ENCODE measurements at regions not wholly inside any gene's neighbourhood (a gene's known extent, or its start where the extent isn't known, plus 50 kb on each side); places are given as distances from the start of the nearest gene placed in this dataset.
"Not testable (repeated sequence)": the region's sequence is repeated elsewhere in the genome, so short reads cannot be mapped to it uniquely, and the experiment has no call there.

GRCh38 chr12:73659802-73660201 is 877.8 kb upstream of the ATXN7L3B start:
- intact Hi-C loops (cut with DNase I), result no loop called here
- Histone ChIP-seq H3K4me1 (ENCODE audit: control insufficient read depth in 2 of 3, insufficient read depth in 2 of 3, low read depth in 1 of 3, low read length in 3 of 3) (no peaks in the 10 kb centered on the region), H3K27ac (ENCODE audit: low read depth in 2 of 2, low read length in 2 of 2) (no peak overlapping the region), H3K4me3 (ENCODE audit: low read length in 3 of 3) (no peak overlapping the region), H3K9me3 (ENCODE audit: control insufficient read depth in 2 of 3, insufficient read depth in 1 of 3, low read length in 3 of 3) (no peaks in the 10 kb centered on the region), H3K9ac (ENCODE audit: low read length in 3 of 3) (no peak overlapping the region), H3K27me3 (ENCODE audit: control insufficient read depth, insufficient read depth, low read length) (no peaks in the 10 kb centered on the region), H3K36me3 (ENCODE audit: control insufficient read depth in 2 of 3, insufficient read depth in 3 of 3, low read length in 3 of 3) (no peaks in the 10 kb centered on the region)
- DNase-seq, result peak in 1 of 5 donors; percentile 27
- no peak for FAIRE-seq
- no peak for TF ChIP-seq CTCF (IDR thresholded peaks at IDR 0.05; ENCODE audit: borderline replicate concordance, extremely low read depth, insufficient read depth)

GRCh38 chr12:73665193-73665592 is 872.4 kb upstream of the ATXN7L3B start:
- Histone ChIP-seq H3K36me3 (ENCODE audit: control insufficient read depth in 2 of 3, insufficient read depth in 3 of 3, low read length in 3 of 3) (no peaks in the 10 kb centered on the region), H3K4me3 (ENCODE audit: low read length in 3 of 3) (no peak overlapping the region), H3K27ac (ENCODE audit: low read depth in 2 of 2, low read length in 2 of 2) (no peak overlapping the region), H3K4me1 (ENCODE audit: control insufficient read depth in 2 of 3, insufficient read depth in 2 of 3, low read depth in 1 of 3, low read length in 3 of 3) (no peaks in the 10 kb centered on the region), H3K9ac (ENCODE audit: low read length in 3 of 3) (no peak overlapping the region), H3K27me3 (ENCODE audit: control insufficient read depth, insufficient read depth, low read length) (no peaks in the 10 kb centered on the region), H3K9me3 (ENCODE audit: control insufficient read depth in 2 of 3, insufficient read depth in 1 of 3, low read length in 3 of 3) (no peaks in the 10 kb centered on the region)
- no peak for TF ChIP-seq CTCF (IDR thresholded peaks at IDR 0.05; ENCODE audit: borderline replicate concordance, extremely low read depth, insufficient read depth)
- intact Hi-C loops (cut with DNase I), result no loop called here
- FAIRE-seq, result no peak
- peak in 1 of 5 donors; percentile 62 for DNase-seq

- H3K4me1 ChIP-seq (ENCODE audit: control insufficient read depth in 2 of 3, insufficient read depth in 2 of 3, low read depth in 1 of 3, low read length in 3 of 3); H3K27me3 ChIP-seq (ENCODE audit: control insufficient read depth, insufficient read depth, low read length); H3K27ac ChIP-seq (ENCODE audit: low read depth in 2 of 2, low read length in 2 of 2); DNase-seq; FAIRE-seq; H3K4me3 ChIP-seq (ENCODE audit: low read length in 3 of 3); H3K36me3 ChIP-seq (ENCODE audit: control insufficient read depth in 2 of 3, insufficient read depth in 3 of 3, low read length in 3 of 3); H3K9me3 ChIP-seq (ENCODE audit: control insufficient read depth in 2 of 3, insufficient read depth in 1 of 3, low read length in 3 of 3); H3K9ac ChIP-seq (ENCODE audit: low read length in 3 of 3); intact Hi-C loops (cut with DNase I): not testable (repeated sequence)
These were observed 866.1 kb upstream of the ATXN7L3B start for GRCh38 chr12:73671550-73671949.

GRCh38 chr12:73677520-73678291 is 859.9 kb upstream of the ATXN7L3B start:
- Histone ChIP-seq H3K36me3 (ENCODE audit: control insufficient read depth in 2 of 3, insufficient read depth in 3 of 3, low read length in 3 of 3) (no peaks in the 10 kb centered on the region), H3K4me3 (ENCODE audit: low read length in 3 of 3) (no peak overlapping the region), H3K9me3 (ENCODE audit: control insufficient read depth in 2 of 3, insufficient read depth in 1 of 3, low read length in 3 of 3) (no peaks in the 10 kb centered on the region), H3K27ac (ENCODE audit: low read depth in 2 of 2, low read length in 2 of 2) (no peak overlapping the region), H3K27me3 (ENCODE audit: control insufficient read depth, insufficient read depth, low read length) (no peaks in the 10 kb centered on the region), H3K4me1 (ENCODE audit: control insufficient read depth in 2 of 3, insufficient read depth in 2 of 3, low read depth in 1 of 3, low read length in 3 of 3) (no peaks in the 10 kb centered on the region), H3K9ac (ENCODE audit: low read length in 3 of 3) (no peak overlapping the region)
- FAIRE-seq (no peak), DNase-seq (no peak)
- TF ChIP-seq CTCF (IDR thresholded peaks at IDR 0.05; ENCODE audit: borderline replicate concordance, extremely low read depth, insufficient read depth), result no peak
- intact Hi-C loops (cut with DNase I), result no loop called here

Data from kidney (tissue), 13 donors.